ENCODE measurements at regions not wholly inside any gene's neighbourhood (a gene's known extent, or its start where the extent isn't known, plus 50 kb on each side); places are given as distances from the start of the nearest gene placed in this dataset.

DNA sequence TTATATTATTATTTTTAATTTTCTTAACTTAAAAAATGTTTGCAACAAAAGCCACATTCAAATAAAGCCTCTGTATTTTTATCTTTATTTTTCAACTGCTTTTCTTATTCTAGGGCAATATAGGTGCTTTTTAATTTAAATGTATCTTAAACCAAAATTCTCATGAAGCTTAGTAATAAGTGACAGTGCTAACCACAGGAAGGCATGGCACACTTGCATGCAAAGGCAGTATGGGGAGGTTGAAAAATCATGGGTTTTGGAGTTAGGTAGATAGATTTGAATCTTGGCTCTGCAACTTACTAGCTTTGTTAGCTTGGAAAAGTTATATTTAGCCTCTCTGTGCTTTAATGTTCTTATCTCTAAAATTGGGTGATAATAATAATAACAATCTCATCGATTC lies 458.0 kb downstream of the DMAC1 start:
- TF ChIP-seq, protein P1, sequence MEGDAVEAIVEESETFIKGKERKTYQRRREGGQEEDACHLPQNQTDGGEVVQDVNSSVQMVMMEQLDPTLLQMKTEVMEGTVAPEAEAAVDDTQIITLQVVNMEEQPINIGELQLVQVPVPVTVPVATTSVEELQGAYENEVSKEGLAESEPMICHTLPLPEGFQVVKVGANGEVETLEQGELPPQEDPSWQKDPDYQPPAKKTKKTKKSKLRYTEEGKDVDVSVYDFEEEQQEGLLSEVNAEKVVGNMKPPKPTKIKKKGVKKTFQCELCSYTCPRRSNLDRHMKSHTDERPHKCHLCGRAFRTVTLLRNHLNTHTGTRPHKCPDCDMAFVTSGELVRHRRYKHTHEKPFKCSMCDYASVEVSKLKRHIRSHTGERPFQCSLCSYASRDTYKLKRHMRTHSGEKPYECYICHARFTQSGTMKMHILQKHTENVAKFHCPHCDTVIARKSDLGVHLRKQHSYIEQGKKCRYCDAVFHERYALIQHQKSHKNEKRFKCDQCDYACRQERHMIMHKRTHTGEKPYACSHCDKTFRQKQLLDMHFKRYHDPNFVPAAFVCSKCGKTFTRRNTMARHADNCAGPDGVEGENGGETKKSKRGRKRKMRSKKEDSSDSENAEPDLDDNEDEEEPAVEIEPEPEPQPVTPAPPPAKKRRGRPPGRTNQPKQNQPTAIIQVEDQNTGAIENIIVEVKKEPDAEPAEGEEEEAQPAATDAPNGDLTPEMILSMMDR (conservative IDR thresholded peaks at IDR 0.05) = no peak
- no peak for TF ChIP-seq EZH2 (IDR thresholded peaks at IDR 0.05; ENCODE audit: low read depth)
